ENCODE measurements at regions not wholly inside any gene's neighbourhood (a gene's known extent, or its start where the extent isn't known, plus 50 kb on each side); places are given as distances from the start of the nearest gene placed in this dataset.

GRCh38 chr5:3353561-3353960 is 242.1 kb upstream of the IRX1 start:
- TF ChIP-seq POLR2A (IDR thresholded peaks at IDR 0.05) = no peak
- TF ChIP-seq, protein P1, sequence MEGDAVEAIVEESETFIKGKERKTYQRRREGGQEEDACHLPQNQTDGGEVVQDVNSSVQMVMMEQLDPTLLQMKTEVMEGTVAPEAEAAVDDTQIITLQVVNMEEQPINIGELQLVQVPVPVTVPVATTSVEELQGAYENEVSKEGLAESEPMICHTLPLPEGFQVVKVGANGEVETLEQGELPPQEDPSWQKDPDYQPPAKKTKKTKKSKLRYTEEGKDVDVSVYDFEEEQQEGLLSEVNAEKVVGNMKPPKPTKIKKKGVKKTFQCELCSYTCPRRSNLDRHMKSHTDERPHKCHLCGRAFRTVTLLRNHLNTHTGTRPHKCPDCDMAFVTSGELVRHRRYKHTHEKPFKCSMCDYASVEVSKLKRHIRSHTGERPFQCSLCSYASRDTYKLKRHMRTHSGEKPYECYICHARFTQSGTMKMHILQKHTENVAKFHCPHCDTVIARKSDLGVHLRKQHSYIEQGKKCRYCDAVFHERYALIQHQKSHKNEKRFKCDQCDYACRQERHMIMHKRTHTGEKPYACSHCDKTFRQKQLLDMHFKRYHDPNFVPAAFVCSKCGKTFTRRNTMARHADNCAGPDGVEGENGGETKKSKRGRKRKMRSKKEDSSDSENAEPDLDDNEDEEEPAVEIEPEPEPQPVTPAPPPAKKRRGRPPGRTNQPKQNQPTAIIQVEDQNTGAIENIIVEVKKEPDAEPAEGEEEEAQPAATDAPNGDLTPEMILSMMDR (IDR thresholded peaks at IDR 0.05) = no peak

Measured in thyroid gland (tissue), 4 donors.